ENCODE measurements at regions not wholly inside any gene's neighbourhood (a gene's known extent, or its start where the extent isn't known, plus 50 kb on each side); places are given as distances from the start of the nearest gene placed in this dataset.

DNA sequence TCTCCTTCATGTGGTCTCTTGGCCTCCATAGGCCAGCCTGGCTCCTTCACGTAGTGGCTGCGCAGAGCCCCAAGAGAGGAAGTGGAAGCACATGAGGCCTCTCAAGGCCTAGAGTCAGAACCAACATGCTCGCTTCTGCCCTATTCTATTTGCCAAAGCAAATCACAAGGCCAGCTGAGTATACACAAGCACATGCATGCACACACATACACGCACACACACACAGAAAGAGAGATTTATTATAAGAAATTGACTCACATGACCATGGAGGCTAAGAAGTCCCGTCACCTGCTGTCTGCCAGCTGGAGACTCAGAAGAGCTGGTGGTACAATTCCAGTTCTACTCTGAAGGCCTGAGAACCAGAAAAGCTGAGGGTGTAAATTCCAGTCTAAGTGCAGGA is 64.3 kb upstream of the NRP1 start:
- Histone ChIP-seq H3K4me2 (ENCODE audit: insufficient read depth in 1 of 2, low read depth in 2 of 2, low read length in 2 of 2) (no peak overlapping the region), H3K9me3 (ENCODE audit: insufficient read depth in 2 of 2, low read depth in 1 of 2, low read length in 1 of 2) (peaks cover 4 to 5% of the 10 kb centered on the region in 2 experiments; a peak in 1 of 4 replicates), H2BK20ac (ENCODE audit: low read length) (no peak overlapping the region), H3K23me2 (ENCODE audit: low read depth, low read length) (no peaks in the 10 kb centered on the region), H4K20me1 (replicated peaks in 1 of 2; ENCODE audit: control insufficient read depth in 1 of 2, insufficient read depth in 2 of 2, low read length in 2 of 2) (no peaks in the 10 kb centered on the region), H3K18ac (ENCODE audit: extremely low read depth, low read length) (no peak overlapping the region), H3K56ac (replicated peaks; ENCODE audit: insufficient read length, low read depth, low read length) (no peak overlapping the region), H2BK15ac (ENCODE audit: low read length) (no peak overlapping the region), H3K9ac (replicated peaks in 1 of 4; ENCODE audit: extremely low read depth in 1 of 4, low read depth in 3 of 4, low read length in 3 of 4) (no peak overlapping the region), H3K79me1 (ENCODE audit: low read depth, low read length) (no peaks in the 10 kb centered on the region), H3K79me2 (ENCODE audit: control insufficient read depth in 1 of 2, insufficient read depth in 2 of 2, low read length in 2 of 2) (0 out of 4 replicates have a peak, but pooled peaks cover 0 to 3% of the 10 kb centered on the region in 2 experiments), H2BK120ac (replicated peaks; ENCODE audit: low read depth, low read length) (no peak overlapping the region), H3K27ac (ENCODE audit: low read depth, low read length) (no peak overlapping the region), H4K8ac (ENCODE audit: extremely low read depth, insufficient read depth, low read length) (no peak overlapping the region), H3K27me3 (replicated peaks in 1 of 4; ENCODE audit: control insufficient read depth in 3 of 4, extremely low read depth in 1 of 4, insufficient read depth in 3 of 4, low read length in 3 of 4) (no peaks in the 10 kb centered on the region), H2BK12ac (ENCODE audit: low read depth, low read length) (no peak overlapping the region), H4K91ac (replicated peaks; ENCODE audit: insufficient read length, low read length) (no peak overlapping the region), H3K4me3 (ENCODE audit: extremely low read depth in 1 of 4, insufficient read depth in 2 of 4, low read depth in 3 of 4, low read length in 4 of 4) (no peak overlapping the region), H3K36me3 (ENCODE audit: control insufficient read depth in 2 of 4, insufficient read depth in 4 of 4, low read length in 3 of 4) (no peaks in the 10 kb centered on the region), H2AK5ac (ENCODE audit: low read depth, low read length) (no peak overlapping the region), H2BK5ac (ENCODE audit: low read depth, low read length) (no peak overlapping the region), H4K5ac (ENCODE audit: insufficient read length, low read depth, low read length) (no peak overlapping the region), H3K14ac (ENCODE audit: insufficient read length) (no peak overlapping the region), H3K4ac (replicated peaks; ENCODE audit: insufficient read length, low read depth, low read length) (no peak overlapping the region), H3K23ac (ENCODE audit: insufficient read length) (no peak overlapping the region), H3K4me1 (replicated peaks in 1 of 4; ENCODE audit: control insufficient read depth in 3 of 4, insufficient read depth in 4 of 4, low read length in 3 of 4) (no peaks in the 10 kb centered on the region), H2AFZ (ENCODE audit: low read length) (no peak overlapping the region)
- ChIA-PET POLR2A (ENCODE audit: partially characterized antibody) (no interaction called here), CTCF (ENCODE audit: partially characterized antibody) (interaction anchor here (1.4 kb wide), 1 partner anchor 28 kb away, joined by 3 read pairs; no protein-coding TSS in a partner anchor)
- DNase-seq (ENCODE audit: low read depth in 1 of 2, low spot score in 2 of 2) (no peak), FAIRE-seq (no peak)
- WGBS, 2 experiments (ENCODE audit: extremely low coverage in 1 of 2, insufficient coverage in 1 of 2, insufficient read length in 1 of 2, insufficient replicate concordance in 2 of 2, low coverage in 1 of 2, low lambda C conversion rate in 2 of 2, missing lambda C conversion rate in 1 of 2) = 88% methylated on average over 5 of the region's 5 CpGs; no CpG with 5 or more reads in 1 of the 2 experiments
- TF ChIP-seq RXRA (IDR thresholded peaks at IDR 0.05; ENCODE audit: insufficient read depth, low read depth, low read length) (no peak), KDM4A (IDR thresholded peaks at IDR 0.05; ENCODE audit: low read depth, low read length, severe bottlenecking) (no peak), CREB1 (IDR thresholded peaks at IDR 0.05) (no peak), POLR2A (IDR thresholded peaks at IDR 0.05; ENCODE audit: control extremely low read depth in 1 of 2, low read depth in 2 of 2, low read length in 2 of 2) (no peak), JUN (IDR thresholded peaks at IDR 0.05; ENCODE audit: low read depth, low read length) (no peak), PHF8 (conservative IDR thresholded peaks at IDR 0.05; ENCODE audit: low read depth, low read length) (no peak), TBP (IDR thresholded peaks at IDR 0.05; ENCODE audit: low read depth, low read length) (no peak), SUZ12 (IDR thresholded peaks at IDR 0.05; ENCODE audit: low read length) (no peak), CBX8 (IDR thresholded peaks at IDR 0.05; ENCODE audit: borderline replicate concordance, low read depth, low read length) (no peak)
- TF ChIP-seq, protein P1, sequence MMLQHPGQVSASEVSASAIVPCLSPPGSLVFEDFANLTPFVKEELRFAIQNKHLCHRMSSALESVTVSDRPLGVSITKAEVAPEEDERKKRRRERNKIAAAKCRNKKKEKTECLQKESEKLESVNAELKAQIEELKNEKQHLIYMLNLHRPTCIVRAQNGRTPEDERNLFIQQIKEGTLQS (IDR thresholded peaks at IDR 0.05; ENCODE audit: insufficient read depth, low read depth, low read length) = no peak

Data from H1 (cell line).